A549 (cell line): ENCODE measurements at regions not wholly inside any gene's neighbourhood (a gene's known extent, or its start where the extent isn't known, plus 50 kb on each side); places are given as distances from the start of the nearest gene placed in this dataset.

Source experiments
- GATA3 ChIP-seq: IDR thresholded peaks from 2 replicates; pipeline ENCODE4 v1.6.1; 2012; ENCODE audit warnings: borderline replicate concordance
- MAFK ChIP-seq: fragments of 450-650 bp; IDR thresholded peaks from 2 replicates; pipeline ENCODE4 v1.6.1; 2014; ENCODE audit not compliant: partially characterized antibody
- POLR2A ChIP-seq: IDR thresholded peaks from 2 replicates; pipeline ENCODE4 v1.6.1; 2012; ENCODE audit warnings: mild to moderate bottlenecking, low read length
- TF ChIP-seq, protein P1 (sequence below): fragments of >200 bp; sonication (Bioruptor Twin); formaldehyde crosslinking; IDR thresholded peaks from 3 replicates; pipeline ENCODE4 v1.5.1; 2016

DNA sequence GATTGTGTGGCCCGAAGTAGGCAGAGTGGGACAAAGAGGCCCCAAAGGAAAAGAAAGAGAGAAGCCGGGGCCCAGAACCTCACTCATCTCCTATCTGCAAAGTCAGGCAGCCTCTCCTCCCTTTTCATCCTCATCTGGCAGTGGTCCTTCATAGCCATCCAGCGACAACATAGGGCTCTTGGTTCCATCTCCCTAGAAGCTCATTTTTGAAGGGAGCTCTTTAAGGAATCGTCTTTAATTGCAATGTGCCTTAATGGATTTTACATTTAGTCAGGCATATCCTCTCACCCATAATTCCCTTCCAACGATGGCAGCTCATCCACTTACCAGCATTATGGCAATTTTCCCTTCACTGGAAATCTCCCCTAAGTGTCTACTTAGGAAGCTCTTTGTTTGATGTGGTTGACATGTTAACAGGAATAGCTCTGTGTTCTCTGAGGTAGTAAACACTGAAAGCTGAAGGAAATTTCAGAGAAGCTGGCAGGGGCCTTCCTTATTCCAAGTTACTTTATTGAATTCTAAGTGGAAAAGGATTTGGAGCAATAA, 780.6 kb downstream of the TSN start:
- TF ChIP-seq, protein P1, sequence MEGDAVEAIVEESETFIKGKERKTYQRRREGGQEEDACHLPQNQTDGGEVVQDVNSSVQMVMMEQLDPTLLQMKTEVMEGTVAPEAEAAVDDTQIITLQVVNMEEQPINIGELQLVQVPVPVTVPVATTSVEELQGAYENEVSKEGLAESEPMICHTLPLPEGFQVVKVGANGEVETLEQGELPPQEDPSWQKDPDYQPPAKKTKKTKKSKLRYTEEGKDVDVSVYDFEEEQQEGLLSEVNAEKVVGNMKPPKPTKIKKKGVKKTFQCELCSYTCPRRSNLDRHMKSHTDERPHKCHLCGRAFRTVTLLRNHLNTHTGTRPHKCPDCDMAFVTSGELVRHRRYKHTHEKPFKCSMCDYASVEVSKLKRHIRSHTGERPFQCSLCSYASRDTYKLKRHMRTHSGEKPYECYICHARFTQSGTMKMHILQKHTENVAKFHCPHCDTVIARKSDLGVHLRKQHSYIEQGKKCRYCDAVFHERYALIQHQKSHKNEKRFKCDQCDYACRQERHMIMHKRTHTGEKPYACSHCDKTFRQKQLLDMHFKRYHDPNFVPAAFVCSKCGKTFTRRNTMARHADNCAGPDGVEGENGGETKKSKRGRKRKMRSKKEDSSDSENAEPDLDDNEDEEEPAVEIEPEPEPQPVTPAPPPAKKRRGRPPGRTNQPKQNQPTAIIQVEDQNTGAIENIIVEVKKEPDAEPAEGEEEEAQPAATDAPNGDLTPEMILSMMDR: no peak
- TF ChIP-seq POLR2A (no peak), GATA3 (no peak), MAFK (no peak)
